HepG2 (cell line): ENCODE measurements at regions not wholly inside any gene's neighbourhood (a gene's known extent, or its start where the extent isn't known, plus 50 kb on each side); places are given as distances from the start of the nearest gene placed in this dataset.

Experiments used
- CREM ChIP-seq, 2 experiments: sonication (generic) in 1 of 2; formaldehyde crosslinking in 1 of 2; IDR thresholded peaks; 2 replicates each; pipeline versions ENCODE4 v1.4.0 to v1.6.1; 2016 to 2020; ENCODE audit warnings: antibody characterized with exemption in 1 of 2, mild to moderate bottlenecking in 1 of 2, missing genetic modification reagents in 1 of 2
- EED ChIP-seq: sonication (generic); formaldehyde crosslinking; IDR thresholded peaks from 2 replicates; pipeline ENCODE4 v1.5.0; 2020; ENCODE audit warnings: mild to moderate bottlenecking, missing genetic modification reagents
- FOSL1 ChIP-seq: sonication (generic); formaldehyde crosslinking; IDR thresholded peaks from 2 replicates; pipeline ENCODE4 v1.9.0; 2021; ENCODE audit warnings: missing genetic modification reagents, borderline replicate concordance
- HMGXB4 ChIP-seq, 2 experiments: sonication (generic) in 1 of 2; formaldehyde crosslinking in 1 of 2; IDR thresholded peaks; 2 replicates each; pipeline versions ENCODE4 v1.4.0 to v1.6.1; 2018 to 2020; ENCODE audit warnings: missing genetic modification reagents in 2 of 2, borderline replicate concordance in 1 of 2, low read depth in 1 of 2, mild to moderate bottlenecking in 1 of 2, missing biosample characterization in 1 of 2
- HNRNPK ChIP-seq: fragments of 200-400 bp; formaldehyde crosslinking; IDR thresholded peaks from 2 replicates; pipeline ENCODE4 v1.6.1; 2018; ENCODE audit warnings: low read length, low read depth, moderate library complexity, mild to moderate bottlenecking; ENCODE audit not compliant: poor library complexity, severe bottlenecking
- MAFF ChIP-seq: IDR thresholded peaks from 2 replicates; pipeline ENCODE4 v1.6.1; 2011; ENCODE audit warnings: low read depth, low read length, improper control_type of control experiment
- MAFK ChIP-seq, 2 experiments: IDR thresholded peaks in 1 of 2; conservative IDR thresholded peaks in 1 of 2; 2 replicates each; pipeline ENCODE4 v1.6.1; 2011; ENCODE audit warnings: improper control_type of control experiment in 2 of 2, low read length in 2 of 2
- MXD1 ChIP-seq: sonication (generic); formaldehyde crosslinking; IDR thresholded peaks from 2 replicates; pipeline ENCODE4 v1.4.0; 2020; ENCODE audit warnings: mild to moderate bottlenecking, missing genetic modification reagents
- NFE2 ChIP-seq: sonication (generic); formaldehyde crosslinking; IDR thresholded peaks from 2 replicates; pipeline ENCODE4 v1.4.0; 2020; ENCODE audit warnings: missing genetic modification reagents
- NFKB2 ChIP-seq: sonication (generic); formaldehyde crosslinking; IDR thresholded peaks from 2 replicates; pipeline ENCODE4 v1.4.0; 2020; ENCODE audit warnings: missing genetic modification reagents, borderline replicate concordance
- NONO ChIP-seq, 2 experiments: fragments of 450-650 bp in 1 of 2; sonication (generic) in 1 of 2; formaldehyde crosslinking in 1 of 2; IDR thresholded peaks in 1 of 2; conservative IDR thresholded peaks in 1 of 2; 2 replicates each; pipeline versions ENCODE4 v1.6.1 to v1.8.0; 2017 to 2022; ENCODE audit warnings: mild to moderate bottlenecking in 1 of 2, missing genetic modification reagents in 1 of 2, moderate library complexity in 1 of 2
- NR2F2 ChIP-seq: IDR thresholded peaks from 2 replicates; pipeline ENCODE4 v1.6.1; 2012; ENCODE audit warnings: low read depth, inconsistent platforms, borderline replicate concordance
- TBL1XR1 ChIP-seq: fragments of 150-350 bp; IDR thresholded peaks from 2 replicates; pipeline ENCODE4 v1.6.1; 2014; ENCODE audit warnings: borderline replicate concordance, low read length; ENCODE audit not compliant: partially characterized antibody
- ZNF101 ChIP-seq: sonication (generic); formaldehyde crosslinking; IDR thresholded peaks from 2 replicates; pipeline ENCODE4 v1.4.0; 2020; ENCODE audit warnings: mild to moderate bottlenecking, low read depth, missing genetic modification reagents, borderline replicate concordance
- ZNF160 ChIP-seq: sonication (generic); formaldehyde crosslinking; IDR thresholded peaks from 2 replicates; pipeline ENCODE4 v1.8.0; 2022; ENCODE audit warnings: mild to moderate bottlenecking, inconsistent platforms, missing genetic modification reagents
- ZNF205 ChIP-seq: IDR thresholded peaks from 2 replicates; pipeline ENCODE4 v1.6.1; 2018; ENCODE audit warnings: missing biosample characterization, missing genetic modification reagents
- ZNF343 ChIP-seq: sonication (generic); formaldehyde crosslinking; IDR thresholded peaks from 2 replicates; pipeline ENCODE4 v1.4.0; 2020; ENCODE audit warnings: mild to moderate bottlenecking, missing genetic modification reagents
- ZNF496 ChIP-seq: sonication (generic); formaldehyde crosslinking; IDR thresholded peaks from 2 replicates; pipeline ENCODE4 v1.8.1; 2023; ENCODE audit warnings: mild to moderate bottlenecking, moderate library complexity, missing genetic modification reagents; ENCODE audit not compliant: insufficient replicate concordance
- ZNF7 ChIP-seq: IDR thresholded peaks from 2 replicates; pipeline ENCODE4 v1.6.1; 2016; ENCODE audit warnings: missing biosample characterization, missing genetic modification reagents
- ZZZ3 ChIP-seq: sonication (generic); formaldehyde crosslinking; IDR thresholded peaks from 2 replicates; pipeline ENCODE4 v1.4.0; 2020; ENCODE audit warnings: missing genetic modification reagents, mild to moderate bottlenecking, borderline replicate concordance
- TF ChIP-seq, protein P1 (sequence below): sonication (generic); formaldehyde crosslinking; IDR thresholded peaks from 2 replicates; pipeline ENCODE4 v1.5.1; 2020; ENCODE audit warnings: mild to moderate bottlenecking, missing genetic modification reagents, moderate library complexity
- TF ChIP-seq, protein P2 (sequence below): sonication (generic); formaldehyde crosslinking; IDR thresholded peaks from 2 replicates; pipeline ENCODE4 v1.5.0; 2020; ENCODE audit warnings: missing genetic modification reagents

- TF ChIP-seq HMGXB4 (CRISPR knock-in tag; IDR thresholded peaks at IDR 0.05; ENCODE audit: borderline replicate concordance in 1 of 2, low read depth in 1 of 2) (peak in 1 of 2 experiments; percentile 55; a peak in 1 of 4 replicates), NONO (IDR thresholded peaks at IDR 0.05) (no peak), NONO (CRISPR knock-in tag; conservative IDR thresholded peaks at IDR 0.05) (no peak), FOSL1 (peak; percentile 93), ZNF101 (CRISPR knock-in tag) (no peak), TBL1XR1 (no peak), ZNF160 (CRISPR knock-in tag) (no peak), EED (CRISPR knock-in tag) (no peak), ZZZ3 (CRISPR knock-in tag) (no peak), ZNF343 (CRISPR knock-in tag) (no peak), NFE2 (CRISPR knock-in tag) (no peak), HNRNPK (no peak), MXD1 (CRISPR knock-in tag) (no peak), MAFF (no peak), CREM (IDR thresholded peaks at IDR 0.05) (peak; percentile 81), CREM (CRISPR knock-in tag; IDR thresholded peaks at IDR 0.05) (no peak), NFKB2 (CRISPR knock-in tag) (no peak), MAFK (conservative IDR thresholded peaks at IDR 0.05 in 1 of 2, IDR thresholded peaks at IDR 0.05 in 1 of 2; ENCODE audit: low read length in 2 of 2) (no peak), ZNF205 (CRISPR knock-in tag) (no peak; the same call in 1 of the 2 replicates), NR2F2 (no peak), ZNF7 (CRISPR knock-in tag) (no peak), ZNF496 (CRISPR knock-in tag) (no peak)
- TF ChIP-seq, protein P1, sequence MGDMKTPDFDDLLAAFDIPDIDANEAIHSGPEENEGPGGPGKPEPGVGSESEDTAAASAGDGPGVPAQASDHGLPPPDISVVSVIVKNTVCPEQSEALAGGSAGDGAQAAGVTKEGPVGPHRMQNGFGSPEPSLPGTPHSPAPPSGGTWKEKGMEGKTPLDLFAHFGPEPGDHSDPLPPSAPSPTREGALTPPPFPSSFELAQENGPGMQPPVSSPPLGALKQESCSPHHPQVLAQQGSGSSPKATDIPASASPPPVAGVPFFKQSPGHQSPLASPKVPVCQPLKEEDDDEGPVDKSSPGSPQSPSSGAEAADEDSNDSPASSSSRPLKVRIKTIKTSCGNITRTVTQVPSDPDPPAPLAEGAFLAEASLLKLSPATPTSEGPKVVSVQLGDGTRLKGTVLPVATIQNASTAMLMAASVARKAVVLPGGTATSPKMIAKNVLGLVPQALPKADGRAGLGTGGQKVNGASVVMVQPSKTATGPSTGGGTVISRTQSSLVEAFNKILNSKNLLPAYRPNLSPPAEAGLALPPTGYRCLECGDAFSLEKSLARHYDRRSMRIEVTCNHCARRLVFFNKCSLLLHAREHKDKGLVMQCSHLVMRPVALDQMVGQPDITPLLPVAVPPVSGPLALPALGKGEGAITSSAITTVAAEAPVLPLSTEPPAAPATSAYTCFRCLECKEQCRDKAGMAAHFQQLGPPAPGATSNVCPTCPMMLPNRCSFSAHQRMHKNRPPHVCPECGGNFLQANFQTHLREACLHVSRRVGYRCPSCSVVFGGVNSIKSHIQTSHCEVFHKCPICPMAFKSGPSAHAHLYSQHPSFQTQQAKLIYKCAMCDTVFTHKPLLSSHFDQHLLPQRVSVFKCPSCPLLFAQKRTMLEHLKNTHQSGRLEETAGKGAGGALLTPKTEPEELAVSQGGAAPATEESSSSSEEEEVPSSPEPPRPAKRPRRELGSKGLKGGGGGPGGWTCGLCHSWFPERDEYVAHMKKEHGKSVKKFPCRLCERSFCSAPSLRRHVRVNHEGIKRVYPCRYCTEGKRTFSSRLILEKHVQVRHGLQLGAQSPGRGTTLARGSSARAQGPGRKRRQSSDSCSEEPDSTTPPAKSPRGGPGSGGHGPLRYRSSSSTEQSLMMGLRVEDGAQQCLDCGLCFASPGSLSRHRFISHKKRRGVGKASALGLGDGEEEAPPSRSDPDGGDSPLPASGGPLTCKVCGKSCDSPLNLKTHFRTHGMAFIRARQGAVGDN (CRISPR knock-in tag): no peak
- TF ChIP-seq, protein P2, sequence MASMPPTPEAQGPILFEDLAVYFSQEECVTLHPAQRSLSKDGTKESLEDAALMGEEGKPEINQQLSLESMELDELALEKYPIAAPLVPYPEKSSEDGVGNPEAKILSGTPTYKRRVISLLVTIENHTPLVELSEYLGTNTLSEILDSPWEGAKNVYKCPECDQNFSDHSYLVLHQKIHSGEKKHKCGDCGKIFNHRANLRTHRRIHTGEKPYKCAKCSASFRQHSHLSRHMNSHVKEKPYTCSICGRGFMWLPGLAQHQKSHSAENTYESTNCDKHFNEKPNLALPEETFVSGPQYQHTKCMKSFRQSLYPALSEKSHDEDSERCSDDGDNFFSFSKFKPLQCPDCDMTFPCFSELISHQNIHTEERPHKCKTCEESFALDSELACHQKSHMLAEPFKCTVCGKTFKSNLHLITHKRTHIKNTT (CRISPR knock-in tag): no peak
Measured at GRCh38 chr2:47313141-47313691, 55.9 kb upstream of the EPCAM start (continued).
